CD4-positive, CD25-positive, alpha-beta regulatory T cell (primary cell): ENCODE measurements at regions not wholly inside any gene's neighbourhood (a gene's known extent, or its start where the extent isn't known, plus 50 kb on each side); places are given as distances from the start of the nearest gene placed in this dataset.
"Not testable (repeated sequence)": the region's sequence is repeated elsewhere in the genome, so short reads cannot be mapped to it uniquely, and the experiment has no call there.

Experiments used
- ATAC-seq, 2 donors: fragments of 150-1000 bp; cut with Tn5 transposase; one replicate each; pipeline ENCODE4 v1.10.0; 2021; ENCODE audit warnings: low read depth in 2 of 2, moderate number of reproducible peaks in 2 of 2, moderate library complexity in 1 of 2
- DNase-seq, 3 donors: peaks; one replicate each; pipeline versions ENCODE4 v3.0.0 to v3.0.0-alpha.2; 2012 to 2022; ENCODE audit warnings: mixed read lengths in 1 of 3
- H3K27ac ChIP-seq: one replicate; pipeline ENCODE4 v1.7.0; 2013; ENCODE audit warnings: mild to moderate bottlenecking, low read length; ENCODE audit not compliant: insufficient read depth, poor library complexity, severe bottlenecking
- H3K27me3 ChIP-seq: one replicate; pipeline ENCODE4 v1.7.0; 2013; ENCODE audit warnings: low read length; ENCODE audit not compliant: control insufficient read depth, insufficient read depth
- H3K36me3 ChIP-seq: one replicate; pipeline ENCODE4 v1.7.0; 2013; ENCODE audit warnings: mild to moderate bottlenecking, low read length, moderate library complexity; ENCODE audit not compliant: control insufficient read depth, insufficient read depth
- H3K4me1 ChIP-seq: 2 replicates; pipeline ENCODE4 v1.7.0; 2013; ENCODE audit warnings: mild to moderate bottlenecking, low read length; ENCODE audit not compliant: insufficient read depth, control insufficient read depth, poor library complexity, severe bottlenecking
- H3K4me3 ChIP-seq: one replicate; pipeline ENCODE4 v1.7.0; 2013; ENCODE audit warnings: low read depth, mild to moderate bottlenecking, low read length, moderate library complexity
- H3K9me3 ChIP-seq, 2 experiments: 1 replicate in 1 of 2; 2 replicates in 1 of 2; pipeline ENCODE4 v1.7.0; 2013; ENCODE audit warnings: low read length in 2 of 2, mild to moderate bottlenecking in 1 of 2, moderate library complexity in 1 of 2; ENCODE audit not compliant: control insufficient read depth in 2 of 2
- H3K27ac Mint-ChIP-seq, 3 donors: one replicate each; pipeline ENCODE4 v1.8.0; 2020 to 2022; ENCODE audit warnings: mild to moderate bottlenecking in 3 of 3, mixed read lengths in 3 of 3, moderate library complexity in 2 of 3
- H3K27me3 Mint-ChIP-seq: one replicate; pipeline ENCODE4 v1.8.0; 2022; ENCODE audit warnings: mild to moderate bottlenecking, mixed read lengths
- H3K36me3 Mint-ChIP-seq: one replicate; pipeline ENCODE4 v1.8.0; 2020; ENCODE audit warnings: mixed read lengths
- H3K4me1 Mint-ChIP-seq, 4 donors: one replicate each; pipeline ENCODE4 v1.8.0; 2020 to 2022; ENCODE audit warnings: mixed read lengths in 4 of 4, mild to moderate bottlenecking in 1 of 4
- H3K4me3 Mint-ChIP-seq, 4 donors: one replicate each; pipeline ENCODE4 v1.8.0; 2020 to 2022; ENCODE audit warnings: mild to moderate bottlenecking in 4 of 4, mixed read lengths in 4 of 4, moderate library complexity in 3 of 4
- H3K9me3 Mint-ChIP-seq, 7 donors: one replicate each; pipeline ENCODE4 v1.8.0; 2020 to 2022; ENCODE audit warnings: mixed read lengths in 7 of 7, mild to moderate bottlenecking in 3 of 7, moderate library complexity in 2 of 7

GRCh38 chr4:176622251-176622948 lies 170.3 kb downstream of the VEGFC start:
- Histone ChIP-seq H3K4me3 (no peak overlapping the region), H3K27me3 (no peaks in the 10 kb centered on the region), H3K27ac (no peak overlapping the region), H3K4me1 (no peaks in the 10 kb centered on the region), H3K36me3 (no peaks in the 10 kb centered on the region), H3K9me3 (no peaks in the 10 kb centered on the region)
- peaks cover 0 to 4% (median 0%) of the 10 kb centered on the region in 7 donors for H3K9me3 Mint-ChIP-seq
- H3K27me3 Mint-ChIP-seq, result no peaks in the 10 kb centered on the region
- ATAC-seq, result no peak
- H3K36me3 Mint-ChIP-seq, result no peaks in the 10 kb centered on the region
- H3K27ac Mint-ChIP-seq, result no peak overlapping the region
- H3K4me1 Mint-ChIP-seq, result no peaks in the 10 kb centered on the region
- DNase-seq, result no peak
- no peak overlapping the region for H3K4me3 Mint-ChIP-seq

GRCh38 chr4:176624983-176625610 lies 167.6 kb downstream of the VEGFC start:
- H3K36me3 ChIP-seq, H3K27ac ChIP-seq, H3K27me3 ChIP-seq, H3K4me3 ChIP-seq, H3K4me1 ChIP-seq, DNase-seq, H3K27ac Mint-ChIP-seq, H3K9me3 ChIP-seq, H3K4me1 Mint-ChIP-seq, H3K4me3 Mint-ChIP-seq, H3K27me3 Mint-ChIP-seq, ATAC-seq, H3K36me3 Mint-ChIP-seq, H3K9me3 Mint-ChIP-seq: not testable (repeated sequence)

- DNase-seq (no peak), ATAC-seq (no peak)
- no peaks in the 10 kb centered on the region for H3K27me3 ChIP-seq
- H3K36me3 ChIP-seq, result no peaks in the 10 kb centered on the region
- H3K4me3 ChIP-seq, result no peak overlapping the region
- no peak overlapping the region for H3K27ac Mint-ChIP-seq
- no peaks in the 10 kb centered on the region for H3K4me1 ChIP-seq
- H3K9me3 Mint-ChIP-seq, result peaks cover 0 to 7% (median 2%) of the 10 kb centered on the region in 7 donors
- H3K4me3 Mint-ChIP-seq, result no peak overlapping the region
- no peaks in the 10 kb centered on the region for H3K9me3 ChIP-seq
- H3K27ac ChIP-seq, result no peak overlapping the region
- no peaks in the 10 kb centered on the region for H3K36me3 Mint-ChIP-seq
- no peaks in the 10 kb centered on the region for H3K4me1 Mint-ChIP-seq
- no peaks in the 10 kb centered on the region for H3K27me3 Mint-ChIP-seq
These were observed 164.8 kb downstream of the VEGFC start for GRCh38 chr4:176627916-176628315.

- no peaks in the 10 kb centered on the region for H3K27me3 ChIP-seq
- Mint-ChIP-seq H3K27ac (no peak overlapping the region), H3K9me3 (peaks cover 0 to 5% (median 2%) of the 10 kb centered on the region in 7 donors), H3K4me1 (no peaks in the 10 kb centered on the region), H3K4me3 (no peak overlapping the region), H3K27me3 (no peaks in the 10 kb centered on the region), H3K36me3 (no peaks in the 10 kb centered on the region)
- H3K9me3 ChIP-seq, result no peaks in the 10 kb centered on the region
- H3K4me3 ChIP-seq, result no peak overlapping the region
- H3K27ac ChIP-seq, result no peak overlapping the region
- no peaks in the 10 kb centered on the region for H3K4me1 ChIP-seq
- ATAC-seq (no peak), DNase-seq (no peak)
- H3K36me3 ChIP-seq, result no peaks in the 10 kb centered on the region
These were observed 161.1 kb downstream of the VEGFC start for GRCh38 chr4:176631611-176632010.
